K562 (cell line): ENCODE measurements at regions not wholly inside any gene's neighbourhood (a gene's known extent, or its start where the extent isn't known, plus 50 kb on each side); places are given as distances from the start of the nearest gene placed in this dataset.
A peak's percentile ranks its signal among the peaks of the same experiment; 100 is the strongest.

Experiments
- ATF6 ChIP-seq: sonication (generic); formaldehyde crosslinking; IDR thresholded peaks from 2 replicates; pipeline ENCODE4 v1.4.0; 2020; ENCODE audit warnings: mild to moderate bottlenecking, missing genetic modification reagents
- DEAF1 ChIP-seq: fragments of 450-650 bp; formaldehyde crosslinking; IDR thresholded peaks from 2 replicates; pipeline ENCODE4 v1.4.0; 2020; ENCODE audit warnings: mild to moderate bottlenecking, moderate library complexity
- E2F8 ChIP-seq: fragments of 450-650 bp; IDR thresholded peaks from 2 replicates; pipeline ENCODE4 v1.7.1; 2018; ENCODE audit warnings: mild to moderate bottlenecking, low read depth; ENCODE audit not compliant: partially characterized antibody
- HDGF ChIP-seq: fragments of 450-650 bp; IDR thresholded peaks from 2 replicates; pipeline ENCODE4 v1.6.1; 2016
- HINFP ChIP-seq: fragments of 450-650 bp; conservative IDR thresholded peaks from 2 replicates; pipeline ENCODE4 v1.6.1; 2016; ENCODE audit warnings: missing genetic modification characterization, low read depth, mild to moderate bottlenecking, control low read depth, missing compliant biosample characterization
- MAX ChIP-seq: sonication (generic); formaldehyde crosslinking; IDR thresholded peaks from 2 replicates; pipeline ENCODE4 v1.9.0; 2022; ENCODE audit warnings: mild to moderate bottlenecking, missing genetic modification reagents
- VEZF1 ChIP-seq: fragments of 200-800 bp; sonication (Bioruptor generic); IDR thresholded peaks from 2 replicates; pipeline ENCODE4 v1.6.1; 2017; ENCODE audit warnings: missing genetic modification characterization, missing compliant biosample characterization
- ZBTB7A ChIP-seq: IDR thresholded peaks from 2 replicates; pipeline ENCODE4 v1.6.1; 2011; ENCODE audit warnings: low read depth, mild to moderate bottlenecking, low read length, moderate library complexity, borderline replicate concordance; ENCODE audit not compliant: control insufficient read depth
- ZNF449 ChIP-seq: fragments of 250-450 bp; sonication (Bioruptor Pico); IDR thresholded peaks from 2 replicates; pipeline ENCODE4 v1.8.0; 2022; ENCODE audit warnings: moderate library complexity, mild to moderate bottlenecking, inconsistent platforms
- ZNF518B ChIP-seq: fragments of 250-450 bp; sonication (Bioruptor Pico); IDR thresholded peaks from 2 replicates; pipeline ENCODE4 v1.5.0; 2021; ENCODE audit warnings: mild to moderate bottlenecking, moderate library complexity

- TF ChIP-seq MAX (CRISPR knock-in tag), result no peak
- TF ChIP-seq ATF6 (CRISPR knock-in tag), result no peak
- no peak for TF ChIP-seq DEAF1 (CRISPR knock-in tag)
- TF ChIP-seq VEZF1 (CRISPR knock-in tag), result peak; percentile 82
- no peak for TF ChIP-seq HDGF
- no peak for TF ChIP-seq ZBTB7A
- no peak for TF ChIP-seq E2F8
- no peak for TF ChIP-seq ZNF518B (CRISPR knock-in tag)
- TF ChIP-seq HINFP (tag), result peak; percentile 91
- no peak for TF ChIP-seq ZNF449
Observed at GRCh38 chr14:101230161-101230850, 326.8 kb upstream of the RTL1 start (continued).
